GM12878 (cell line): ENCODE measurements at regions not wholly inside any gene's neighbourhood (a gene's known extent, or its start where the extent isn't known, plus 50 kb on each side); places are given as distances from the start of the nearest gene placed in this dataset.
"Not testable (repeated sequence)": the region's sequence is repeated elsewhere in the genome, so short reads cannot be mapped to it uniquely, and the experiment has no call there.

Experiments used
- ATAC-seq: fragments of 200-7000 bp; cut with Tn5 transposase; 3 replicates; pipeline ENCODE4 v1.9.1; 2020; ENCODE audit warnings: mild to moderate bottlenecking, moderate library complexity
- BruUV-seq: library from RNA; stranded (reverse); fragments of 400-500 nt; replicated peaks from 2 replicates; lab custom pipeline; 2021; lab: Mats Ljungman, UMichigan
- CTCF ChIA-PET: fragments of 300-600 bp; sonication (Branson Sonifier 250); formaldehyde crosslinking; extraction: SDS; loops from one replicate; lab custom pipeline; 2021; ENCODE audit warnings: inconsistent platforms; lab: Yijun Ruan, JAX
- POLR2A ChIA-PET: fragments of 350-600 bp; formaldehyde crosslinking; extraction: SDS; loops from one replicate; lab custom pipeline; 2021; ENCODE audit warnings: inconsistent platforms; lab: Charles Lee
- RAD21 ChIA-PET: fragments of 300-600 bp; sonication (Branson Sonifier 250); formaldehyde crosslinking; loops from one replicate; lab custom pipeline; 2023; ENCODE audit warnings: antibody characterized with exemption; ENCODE audit not compliant: unreplicated experiment; lab: Charles Lee
- SMC1A ChIA-PET: fragments of 300-600 bp; sonication (Branson Sonifier 250); formaldehyde crosslinking; loops from one replicate; lab custom pipeline; 2023; ENCODE audit not compliant: unreplicated experiment, uncharacterized antibody; lab: Charles Lee
- DNase-seq: peaks from one replicate; pipeline ENCODE4 v3.0.0-alpha.2; 2011; ENCODE audit warnings: low read depth, low spot score
- FAIRE-seq: peaks from 3 replicates; lab custom pipeline; 2011; peaks lifted over from hg19 to GRCh38; lab: Jason Lieb, UNC
- H2AFZ ChIP-seq: 2 replicates; pipeline ENCODE4 v1.6.0; 2011; ENCODE audit warnings: low read depth, low read length, control low read depth; ENCODE audit not compliant: control insufficient read depth
- H3K27ac ChIP-seq: 2 replicates; pipeline ENCODE4 v1.5.1; 2011; ENCODE audit warnings: control low read depth; ENCODE audit not compliant: control insufficient read depth, insufficient read depth
- H3K27me3 ChIP-seq, 2 experiments: replicated peaks in 1 of 2; 2 replicates each; pipeline versions ENCODE4 v1.6.0 to v1.6.1; 2011; ENCODE audit warnings: low read length in 1 of 2; ENCODE audit not compliant: control insufficient read depth in 2 of 2, insufficient read depth in 2 of 2
- H3K36me3 ChIP-seq, 2 experiments: 2 replicates each; pipeline ENCODE4 v1.5.1; 2011; ENCODE audit warnings: low read length in 1 of 2; ENCODE audit not compliant: control insufficient read depth in 2 of 2, insufficient read depth in 2 of 2
- H3K4me1 ChIP-seq: 2 replicates; pipeline ENCODE4 v1.6.1; 2011; ENCODE audit warnings: mild to moderate bottlenecking, low read length, moderate library complexity, mixed read lengths; ENCODE audit not compliant: control insufficient read depth, insufficient read depth
- H3K4me2 ChIP-seq: 2 replicates; pipeline ENCODE4 v1.6.0; 2011; ENCODE audit warnings: control low read depth; ENCODE audit not compliant: control insufficient read depth, insufficient read depth
- H3K4me3 ChIP-seq: fragments of 200-600 bp; sonication (generic); 2 replicates; pipeline ENCODE4 v1.5.1; 2016
- H3K79me2 ChIP-seq: 2 replicates; pipeline ENCODE4 v1.6.0; 2011; ENCODE audit warnings: low read length; ENCODE audit not compliant: control insufficient read depth, insufficient read depth
- H3K9ac ChIP-seq: 2 replicates; pipeline ENCODE4 v1.8.0; 2011; ENCODE audit warnings: low read length, control low read depth, mixed read lengths; ENCODE audit not compliant: control insufficient read depth, insufficient read depth
- H3K9me3 ChIP-seq: replicated peaks from 3 replicates; pipeline ENCODE4 v1.5.1; 2011; ENCODE audit warnings: mild to moderate bottlenecking, low read length; ENCODE audit not compliant: control insufficient read depth, insufficient read depth
- H4K20me1 ChIP-seq: 2 replicates; pipeline ENCODE4 v1.6.0; 2011; ENCODE audit not compliant: control insufficient read depth, insufficient read depth
- WGBS: methylation state at CpG from one replicate; pipeline ENCODE4 v1.1.6; 2016; ENCODE audit warnings: low lambda C conversion rate; ENCODE audit not compliant: insufficient replicate concordance, insufficient coverage; ENCODE audit errors: missing lambda C conversion rate; 5-methylcytosine and 5-hydroxymethylcytosine counted together
- in situ Hi-C: fragments of 300-500 bp; cut with MboI; formaldehyde crosslinking; loops from 9 replicates; pipeline ENCODE4 v1.14.3; 2018; ENCODE audit warnings: mixed read lengths
- intact Hi-C: fragments of 100-400 bp; cut with micrococcal nuclease; formaldehyde crosslinking; loops from one replicate; pipeline ENCODE4 v1.14.2; 2022; ENCODE audit not compliant: unreplicated experiment

- FAIRE-seq, in situ Hi-C loops, BruUV-seq, H3K9ac ChIP-seq, H3K4me1 ChIP-seq, RAD21 ChIA-PET, H3K27ac ChIP-seq, intact Hi-C loops, H3K4me3 ChIP-seq, CTCF ChIA-PET, H3K79me2 ChIP-seq, H3K36me3 ChIP-seq, H3K4me2 ChIP-seq, DNase-seq, SMC1A ChIA-PET, H3K27me3 ChIP-seq, H2AFZ ChIP-seq, H3K9me3 ChIP-seq, ATAC-seq, POLR2A ChIA-PET, H4K20me1 ChIP-seq: not testable (repeated sequence)
- WGBS = 82% methylated on average over 9 of the region's 12 CpGs
Observed at GRCh38 chr3:195991986-195992385, 83.6 kb upstream of the TNK2 start.

GRCh38 chr3:195991243-195991642 is 82.9 kb upstream of the TNK2 start:
- H3K79me2 ChIP-seq, H3K4me1 ChIP-seq, H3K9me3 ChIP-seq, RAD21 ChIA-PET, SMC1A ChIA-PET, H3K4me3 ChIP-seq, H3K4me2 ChIP-seq, H2AFZ ChIP-seq, BruUV-seq, FAIRE-seq, H3K36me3 ChIP-seq, ATAC-seq, POLR2A ChIA-PET, H3K9ac ChIP-seq, CTCF ChIA-PET, H3K27me3 ChIP-seq, H4K20me1 ChIP-seq, DNase-seq, H3K27ac ChIP-seq, in situ Hi-C loops, intact Hi-C loops: not testable (repeated sequence)
- 95% methylated on average over 11 of the region's 12 CpGs for WGBS

GRCh38 chr3:195990841-195991174 is 82.5 kb upstream of the TNK2 start:
- WGBS = 36% methylated on average over 7 of the region's 7 CpGs
- RAD21 ChIA-PET, BruUV-seq, CTCF ChIA-PET, H3K4me1 ChIP-seq, DNase-seq, FAIRE-seq, H3K79me2 ChIP-seq, H3K9ac ChIP-seq, ATAC-seq, H3K27me3 ChIP-seq, H3K9me3 ChIP-seq, POLR2A ChIA-PET, H3K27ac ChIP-seq, intact Hi-C loops, in situ Hi-C loops, SMC1A ChIA-PET, H4K20me1 ChIP-seq, H3K36me3 ChIP-seq: not testable (repeated sequence)
- Histone ChIP-seq H3K4me2 (0 out of 2 replicates have a peak overlapping the region, but pooled peaks have one; percentile 64), H3K4me3 (peak overlapping the region; percentile 75; the same call in 1 of the 2 replicates), H2AFZ (peak overlapping the region; percentile 84)
